GM11168 (cell line): ENCODE measurements at regions not wholly inside any gene's neighbourhood (a gene's known extent, or its start where the extent isn't known, plus 50 kb on each side); places are given as distances from the start of the nearest gene placed in this dataset.

Experiments used
- in situ Hi-C: fragments of 300-500 bp; cut with MboI; formaldehyde crosslinking; loops from one replicate; pipeline ENCODE4 v1.12.0; 2022; ENCODE audit warnings: low sequenced_read_pairs; ENCODE audit not compliant: unreplicated experiment

DNA sequence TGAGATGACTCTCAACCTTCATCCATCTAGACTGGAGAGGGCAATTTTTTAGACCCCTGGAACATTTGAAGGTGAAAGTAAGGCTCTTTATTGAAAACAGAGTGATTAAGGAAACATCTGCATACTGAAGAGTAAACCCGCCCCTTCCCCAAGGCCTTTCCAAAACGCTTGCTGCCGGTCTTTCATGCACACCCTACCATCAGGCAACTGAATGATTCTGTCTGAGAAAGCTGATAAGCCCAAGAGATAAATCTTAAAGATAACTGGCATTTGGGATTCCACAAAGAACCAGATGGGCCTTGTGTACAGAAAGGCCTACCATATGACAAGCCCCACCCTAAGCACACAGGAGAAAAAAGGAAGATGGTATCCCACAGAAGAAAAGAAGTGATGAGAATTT lies 54.4 kb upstream of the PIK3R1 start:
- in situ Hi-C loops: no loop called here

GRCh38 chr5:68159224-68159951 lies 56.2 kb upstream of the PIK3R1 start:
- in situ Hi-C loops: no loop called here

DNA sequence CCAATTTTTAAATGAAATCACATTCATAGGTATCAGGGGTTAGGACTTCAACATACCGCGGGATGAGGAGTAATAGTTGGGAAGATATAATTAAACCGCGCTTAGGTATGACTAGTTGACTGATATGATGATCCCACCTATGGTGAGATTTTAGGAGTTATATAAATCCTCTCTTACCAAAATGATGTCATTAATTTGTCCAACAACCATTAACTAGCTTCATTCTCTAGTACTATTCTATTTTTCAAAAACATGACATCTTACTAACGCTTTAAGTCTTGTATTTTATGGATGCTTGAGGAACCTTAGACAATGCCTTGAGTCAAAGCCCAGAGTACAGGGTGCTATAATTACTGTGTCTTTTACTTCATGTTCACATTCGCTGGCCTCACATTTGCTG lies 59.6 kb upstream of the PIK3R1 start:
- in situ Hi-C loops: no loop called here

DNA sequence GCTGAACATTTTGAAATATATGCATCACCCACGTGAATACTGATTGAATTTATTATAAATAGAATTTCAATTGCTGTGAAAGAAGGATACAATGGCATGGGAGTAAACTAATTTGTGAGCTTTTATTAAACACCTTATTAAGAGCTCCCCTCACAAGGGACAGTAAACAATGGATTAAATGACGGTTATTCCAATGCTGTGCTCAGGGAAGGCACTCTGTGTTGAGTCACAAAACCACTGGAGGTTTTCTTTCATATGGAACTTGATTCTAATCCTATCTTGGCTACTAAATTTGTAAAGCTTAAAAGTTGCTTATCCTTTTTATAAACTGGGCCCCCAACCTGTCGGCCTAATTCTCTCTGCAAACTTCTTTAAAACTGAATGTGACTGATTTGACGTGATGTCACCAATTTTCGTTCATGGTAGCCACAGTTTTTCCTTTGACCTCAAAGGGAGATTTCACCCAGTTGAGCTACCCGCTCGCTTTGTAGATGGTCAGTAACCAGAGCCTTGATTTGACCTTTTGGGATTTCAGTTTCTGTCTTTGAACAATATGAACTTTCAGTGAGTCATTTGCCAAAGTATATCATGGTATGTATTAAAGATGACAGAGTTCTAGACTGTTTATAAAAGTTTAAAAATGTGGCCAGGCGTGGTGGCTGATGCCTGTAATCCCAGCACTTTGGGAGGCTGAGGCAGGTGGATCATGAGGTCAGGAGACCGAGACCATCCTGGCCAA lies 61.3 kb upstream of the PIK3R1 start:
- in situ Hi-C loops: no loop called here

DNA sequence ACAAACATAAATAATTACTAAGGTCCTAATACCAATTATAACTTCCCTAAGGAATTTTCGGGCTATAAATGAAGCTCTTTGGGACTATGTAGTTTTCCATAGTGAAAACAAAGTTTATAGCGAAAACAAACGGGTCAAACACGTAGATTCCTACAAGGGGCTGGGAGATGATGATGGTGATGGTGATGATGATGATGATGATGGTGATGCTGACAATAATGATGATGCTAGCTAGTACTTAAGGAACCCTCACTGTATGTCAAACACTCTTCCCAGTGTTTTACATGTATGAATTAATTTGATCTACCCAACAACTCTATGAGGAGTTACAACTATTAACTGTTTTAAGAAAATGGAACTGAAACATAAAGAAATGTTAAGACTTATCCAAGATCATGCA lies 63.7 kb upstream of the PIK3R1 start:
- in situ Hi-C loops: no loop called here

DNA sequence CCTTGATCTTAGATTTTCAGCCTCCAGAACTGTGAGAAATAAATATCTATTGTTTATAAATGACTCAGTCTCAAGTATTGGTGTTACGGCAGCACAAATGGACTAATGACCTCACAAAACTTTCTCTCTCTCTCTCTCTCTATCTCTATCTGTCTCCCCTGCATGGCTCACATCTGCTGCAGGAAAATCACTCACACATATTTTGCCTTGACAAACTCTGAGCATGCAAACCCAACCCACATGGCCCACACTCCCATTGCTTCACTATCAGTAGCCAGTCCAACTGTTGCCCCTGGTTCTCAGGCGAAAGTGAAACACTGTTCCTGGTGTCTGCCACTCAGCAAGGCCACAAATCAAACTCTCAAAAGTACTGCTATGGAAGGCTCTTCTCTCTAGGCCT lies 66.4 kb upstream of the PIK3R1 start:
- in situ Hi-C loops: no loop called here

DNA sequence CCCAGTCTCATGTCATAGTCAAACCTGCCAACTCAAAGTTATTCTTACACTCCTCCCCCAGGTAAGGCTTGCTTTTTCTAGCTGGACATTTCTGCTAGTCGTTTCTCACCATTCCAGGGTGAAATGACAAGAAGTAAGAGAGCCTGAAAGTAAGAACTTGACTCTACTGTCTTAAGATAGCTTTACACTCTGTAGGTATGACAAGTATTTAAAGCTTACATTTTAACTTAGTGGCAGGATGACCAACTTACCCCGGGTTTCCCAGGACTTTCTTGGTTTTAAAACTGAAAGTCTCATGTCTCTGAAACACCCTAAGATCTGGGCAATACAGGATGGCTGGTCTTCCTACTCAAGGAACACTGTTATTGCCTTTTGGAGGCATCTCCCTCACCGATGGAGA lies 67.5 kb upstream of the PIK3R1 start:
- in situ Hi-C loops: no loop called here

DNA sequence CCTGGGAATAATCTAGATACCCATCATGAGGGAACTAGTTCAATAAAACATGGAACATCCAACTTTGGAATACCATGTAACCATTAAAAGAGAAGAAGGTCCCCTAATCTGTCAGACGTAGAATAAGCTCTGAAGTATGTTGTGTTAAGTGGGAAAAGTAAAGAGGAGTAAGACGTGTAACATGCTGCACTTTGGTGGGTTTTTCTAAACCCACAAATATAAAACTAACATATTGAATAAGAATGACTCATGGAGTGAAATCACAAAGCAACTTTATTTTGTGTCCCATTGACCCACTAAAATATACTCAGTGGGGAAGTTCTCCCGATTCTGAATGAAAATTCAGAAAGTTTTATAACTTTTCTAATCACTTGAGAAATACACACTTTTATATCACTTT lies 67.9 kb upstream of the PIK3R1 start:
- in situ Hi-C loops: no loop called here

DNA sequence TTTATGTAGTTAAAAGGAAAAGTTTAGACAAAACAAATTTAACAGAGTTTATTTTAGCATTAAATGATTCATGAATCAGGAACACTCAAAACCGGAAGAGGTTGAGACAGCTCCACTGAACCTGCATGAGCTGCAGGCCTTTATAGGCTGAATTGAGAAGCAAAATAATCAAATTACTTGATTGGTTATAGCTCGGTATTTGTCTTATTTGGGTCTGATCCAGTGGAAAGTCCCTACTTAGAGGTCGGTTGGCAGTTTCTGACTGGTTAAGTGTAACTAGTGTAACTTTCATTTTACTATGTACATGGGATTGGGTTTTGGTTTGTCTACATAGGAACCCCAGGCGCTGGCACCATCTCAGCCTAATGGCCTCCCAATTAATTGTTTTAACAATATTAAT lies 74.1 kb upstream of the PIK3R1 start:
- in situ Hi-C loops: no loop called here

DNA sequence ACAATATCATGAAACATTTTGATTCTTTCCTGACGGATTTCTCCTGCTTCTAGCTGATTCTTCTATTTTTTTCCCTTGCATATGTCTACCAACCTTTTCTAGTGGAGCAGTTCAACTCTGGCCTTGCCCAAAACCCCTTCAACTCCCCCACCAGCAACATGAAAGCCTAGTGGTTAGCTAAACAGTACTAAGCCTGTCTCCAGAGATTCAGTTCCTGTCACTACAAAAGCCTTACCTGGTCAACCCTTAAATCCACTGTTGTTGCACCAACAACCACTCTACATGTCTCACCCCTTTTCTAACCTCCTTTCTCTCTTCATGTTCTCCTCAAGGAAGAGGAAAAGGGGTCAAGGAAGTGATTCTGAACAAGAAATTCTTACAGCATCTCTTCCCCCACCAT lies 74.8 kb upstream of the PIK3R1 start:
- in situ Hi-C loops: no loop called here

DNA sequence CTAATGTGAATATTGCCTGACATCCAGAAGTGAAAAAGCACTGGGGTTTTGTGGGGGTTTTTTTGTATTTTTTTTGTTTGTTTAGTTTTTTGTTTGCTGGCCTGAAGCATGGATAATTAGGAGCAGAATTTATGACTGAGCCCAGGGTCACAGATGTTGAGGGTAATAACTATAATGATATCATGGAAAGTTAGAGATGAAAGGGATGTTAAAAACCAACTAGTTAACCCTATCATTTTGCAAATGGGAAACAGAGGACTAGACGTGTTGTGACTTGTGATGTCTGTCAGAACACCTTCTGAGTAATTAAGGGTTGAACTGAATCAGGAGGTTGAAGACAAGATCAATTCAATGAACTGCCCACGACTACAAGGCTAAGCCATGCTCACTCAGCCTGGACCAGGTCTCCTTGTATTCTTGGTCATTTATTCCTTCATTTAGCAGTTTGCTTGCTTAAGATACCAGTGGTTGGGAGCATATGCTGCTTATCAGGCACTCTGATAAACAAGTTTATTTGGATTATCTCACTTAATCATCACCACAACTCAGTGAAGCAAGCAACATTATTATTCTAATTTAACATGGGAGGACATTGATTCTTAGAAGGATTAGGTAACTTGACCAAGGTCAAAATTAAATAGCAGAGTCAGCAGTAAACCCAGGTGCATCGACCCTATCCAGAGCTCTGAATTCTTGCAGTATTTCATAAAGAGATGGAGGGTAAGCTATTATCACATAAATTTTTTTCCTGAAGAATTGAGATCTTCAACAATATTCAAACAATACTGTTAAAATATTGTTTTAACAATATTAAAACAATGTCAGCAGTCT lies 75.7 kb upstream of the PIK3R1 start:
- in situ Hi-C loops: no loop called here

GRCh38 chr5:68137511-68138140 lies 77.9 kb upstream of the PIK3R1 start:
- in situ Hi-C loops: no loop called here

- in situ Hi-C loops: no loop called here
Observed at GRCh38 chr5:68134669-68135313, 80.8 kb upstream of the PIK3R1 start.

DNA sequence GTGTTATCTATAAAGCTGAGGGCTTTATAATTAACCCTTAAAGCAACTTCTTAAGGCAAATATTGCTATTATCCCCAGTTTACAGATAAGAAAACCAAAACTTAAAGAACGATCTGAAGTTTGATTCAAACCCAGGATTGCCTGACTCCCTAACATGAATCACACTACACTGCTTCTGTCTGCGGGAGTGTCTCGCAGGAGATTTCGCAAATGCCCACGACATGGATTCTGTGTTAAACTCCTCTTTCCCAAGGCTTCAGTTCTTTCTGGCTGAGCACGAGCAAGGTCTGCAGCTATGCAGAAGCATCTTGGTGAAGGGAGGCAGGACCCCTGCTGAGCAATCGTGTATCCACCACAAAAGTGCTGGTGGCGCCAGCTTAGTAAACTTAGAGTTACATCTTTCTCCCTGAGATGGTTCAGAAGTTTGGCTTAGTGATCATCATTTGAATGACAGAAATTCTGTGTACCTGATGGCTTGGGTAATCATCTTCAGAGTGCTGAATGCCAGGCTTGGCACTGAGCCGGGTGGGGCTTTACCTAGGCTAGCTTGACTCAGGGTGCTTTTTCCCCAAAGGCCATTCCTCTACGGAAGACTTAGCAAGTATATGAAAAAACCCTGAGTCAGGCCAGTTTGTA lies 81.4 kb upstream of the PIK3R1 start:
- in situ Hi-C loops: no loop called here

DNA sequence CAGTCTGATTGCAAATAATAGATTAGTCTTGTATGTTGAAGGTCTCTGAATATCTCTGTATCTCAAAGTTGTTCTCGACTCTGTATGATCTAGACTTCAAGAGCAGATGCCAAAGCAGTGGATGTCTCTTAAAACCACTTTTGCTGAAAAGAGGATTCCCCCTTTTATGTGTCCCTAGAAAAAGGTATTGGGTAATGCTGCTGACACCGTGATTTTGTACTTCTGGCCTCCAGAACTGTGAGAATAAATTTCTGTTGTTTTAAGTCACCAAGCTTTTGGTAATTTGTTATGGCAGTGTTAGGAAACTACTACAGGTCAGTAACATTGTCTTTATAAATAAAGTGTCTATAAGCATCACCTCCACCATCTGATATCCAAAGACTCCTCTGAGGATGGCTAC lies 85.3 kb upstream of the PIK3R1 start:
- in situ Hi-C loops: no loop called here

DNA sequence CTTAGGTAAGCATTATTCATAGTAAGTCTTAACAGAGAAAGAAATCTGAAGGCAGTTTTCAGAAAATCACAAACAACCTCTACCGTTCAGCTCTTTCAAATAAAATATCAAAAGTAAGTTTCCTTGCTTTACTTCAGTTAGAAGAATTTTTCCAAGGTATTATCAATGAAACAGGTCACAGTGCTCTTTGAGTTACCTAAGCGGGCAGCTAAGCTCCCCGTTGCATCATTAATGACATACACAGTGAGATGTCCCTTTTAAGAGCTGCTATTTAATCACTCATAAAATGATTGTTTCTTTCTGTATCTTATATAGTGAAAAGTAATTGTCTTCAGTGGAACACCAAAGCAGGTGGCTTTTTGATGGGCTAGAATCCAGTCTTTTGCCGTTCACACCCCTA lies 86.2 kb upstream of the PIK3R1 start:
- in situ Hi-C loops: no loop called here

GRCh38 chr5:68126886-68127285 lies 88.7 kb upstream of the PIK3R1 start:
- in situ Hi-C loops: no loop called here

DNA sequence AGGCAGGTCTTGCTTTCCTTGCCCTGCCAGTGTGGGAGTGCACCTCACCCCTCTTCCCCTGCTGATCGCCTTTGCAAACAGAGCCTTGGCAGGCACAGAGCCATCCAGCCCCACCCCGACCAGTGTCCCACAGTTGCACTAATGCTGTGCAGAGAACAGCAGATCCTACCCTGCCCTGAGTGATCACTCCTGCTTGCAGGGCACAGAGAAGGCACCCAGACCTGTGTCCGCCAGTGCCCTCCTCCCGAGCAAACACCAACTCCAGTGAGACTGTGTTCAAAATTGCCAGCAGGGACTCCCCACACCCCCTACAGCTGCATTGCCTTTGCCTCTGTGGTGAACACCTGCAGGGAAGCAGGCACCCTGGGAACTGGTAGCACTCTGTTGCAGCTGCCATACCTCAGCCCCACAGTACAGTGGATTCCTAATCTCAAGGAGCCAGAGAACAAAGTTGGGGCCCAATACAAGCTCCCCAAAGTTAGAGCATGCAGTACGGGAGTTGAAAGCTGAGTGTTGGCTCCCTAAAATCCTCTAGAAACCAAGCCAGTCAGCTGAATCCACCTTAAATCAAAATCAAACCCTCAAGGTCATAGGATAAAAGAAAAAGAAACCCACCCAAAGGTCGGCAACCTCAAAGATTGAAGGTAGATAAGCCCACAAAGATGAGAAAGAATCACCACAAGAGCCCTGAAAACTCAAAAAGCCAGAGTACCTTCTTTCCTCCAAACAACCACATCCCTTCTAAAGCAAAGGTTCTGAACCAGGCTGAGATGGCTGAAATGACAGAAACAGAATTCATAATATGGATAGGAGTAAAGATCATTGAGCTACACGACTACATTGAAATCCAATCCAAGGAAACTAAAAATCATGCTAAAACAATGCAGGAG lies 92.9 kb upstream of the PIK3R1 start:
- in situ Hi-C loops: no loop called here

- in situ Hi-C loops: no loop called here
Observed at GRCh38 chr5:68116868-68117411, 98.6 kb upstream of the PIK3R1 start.
